HG03354 (cell line): ENCODE measurements at regions not wholly inside any gene's neighbourhood (a gene's known extent, or its start where the extent isn't known, plus 50 kb on each side); places are given as distances from the start of the nearest gene placed in this dataset.

ENCODE experiments used
- ATAC-seq: cut with Tn5 transposase; IDR thresholded peaks from one replicate; pipeline ENCODE4 v1.9.1; 2021; ENCODE audit warnings: mild to moderate bottlenecking; ENCODE audit not compliant: unreplicated experiment, poor library complexity, severe bottlenecking

DNA sequence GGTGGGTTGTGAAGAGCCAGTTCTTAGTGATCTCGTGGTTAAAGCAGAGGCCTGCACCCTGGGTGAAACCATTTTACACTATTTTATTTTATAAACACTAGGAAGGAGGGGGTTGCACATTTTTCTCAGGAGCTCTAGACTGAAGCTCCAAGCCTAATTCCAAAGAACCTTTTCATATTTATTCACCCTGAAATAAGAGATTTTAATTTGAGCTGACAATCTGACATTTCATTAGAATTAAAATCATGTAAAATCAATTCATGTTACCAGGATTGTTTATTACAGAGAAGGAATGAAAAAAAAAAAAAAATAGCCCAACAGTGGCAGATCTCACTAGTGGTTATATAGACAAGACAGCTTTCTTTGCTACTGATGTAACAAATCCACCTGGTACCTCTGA lies 222.5 kb upstream of the SOX4 start:
- ATAC-seq = no peak

DNA sequence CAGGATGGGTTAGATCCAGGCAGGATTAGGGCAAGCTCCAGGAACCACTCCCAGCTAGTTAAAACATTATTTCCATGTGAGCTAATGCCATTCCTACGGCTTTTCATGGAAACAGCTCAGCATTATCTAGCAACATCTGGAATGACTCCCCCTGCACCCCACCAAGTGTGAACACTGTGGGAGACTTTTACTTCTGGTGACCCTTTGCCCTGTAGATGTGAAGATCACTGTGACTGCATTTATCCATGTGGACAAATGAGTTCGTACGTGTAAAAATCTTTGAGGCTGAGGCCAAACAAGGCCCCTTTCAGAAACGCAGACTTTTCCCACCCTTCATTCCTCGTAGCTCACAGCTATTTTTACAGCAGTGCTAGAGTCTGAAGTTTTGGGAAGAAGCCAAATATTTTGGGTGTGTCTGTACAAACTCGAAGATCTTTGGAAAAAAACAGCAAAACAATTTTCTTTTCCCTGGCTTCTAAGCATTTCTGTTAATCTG lies 221.8 kb upstream of the SOX4 start:
- ATAC-seq = no peak

DNA sequence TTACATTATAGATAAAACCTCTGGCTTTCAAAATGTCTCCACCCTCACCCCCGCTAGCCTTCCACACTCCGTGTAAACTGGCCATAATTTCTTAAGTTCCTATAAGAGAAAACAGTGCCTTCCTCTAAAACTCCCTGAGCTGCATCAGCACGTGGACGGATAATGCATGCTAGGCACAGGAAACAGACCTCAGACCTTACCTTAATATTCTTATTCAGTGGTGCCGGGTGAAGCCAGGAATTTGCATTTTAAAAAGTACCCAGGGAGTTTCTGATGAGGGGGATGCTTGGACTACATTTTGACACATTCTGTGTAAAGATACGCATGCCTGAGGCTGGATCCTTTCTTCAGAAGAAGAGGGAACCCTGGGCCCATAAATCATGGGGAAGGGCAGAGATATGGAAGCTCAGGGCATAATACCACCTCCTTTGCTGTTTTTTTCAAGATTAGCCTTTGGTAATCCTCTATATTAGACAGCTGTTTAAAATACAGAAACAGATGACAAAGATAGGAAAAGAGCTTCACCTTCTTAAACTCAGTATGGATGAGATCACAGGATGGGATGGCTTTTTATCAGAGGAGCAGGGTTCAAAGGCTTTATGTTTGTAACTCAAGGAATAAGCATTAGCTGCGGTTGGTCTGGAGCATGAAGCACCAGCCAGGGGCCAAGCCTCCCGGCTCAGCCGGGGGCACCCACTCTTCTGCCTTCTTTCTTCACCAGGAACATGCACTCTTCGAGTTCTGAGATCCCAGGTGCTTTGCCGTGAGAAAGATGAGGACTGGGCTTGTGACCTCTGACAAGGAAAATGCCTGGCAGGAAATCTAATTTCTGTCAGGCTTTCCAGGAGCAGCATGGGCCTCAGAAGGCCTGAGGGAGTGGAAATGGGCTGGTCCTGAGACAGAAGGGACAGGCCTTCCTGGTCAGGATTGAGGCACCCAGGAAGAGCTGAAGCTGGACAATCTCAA lies 218.1 kb upstream of the SOX4 start:
- ATAC-seq = no peak

DNA sequence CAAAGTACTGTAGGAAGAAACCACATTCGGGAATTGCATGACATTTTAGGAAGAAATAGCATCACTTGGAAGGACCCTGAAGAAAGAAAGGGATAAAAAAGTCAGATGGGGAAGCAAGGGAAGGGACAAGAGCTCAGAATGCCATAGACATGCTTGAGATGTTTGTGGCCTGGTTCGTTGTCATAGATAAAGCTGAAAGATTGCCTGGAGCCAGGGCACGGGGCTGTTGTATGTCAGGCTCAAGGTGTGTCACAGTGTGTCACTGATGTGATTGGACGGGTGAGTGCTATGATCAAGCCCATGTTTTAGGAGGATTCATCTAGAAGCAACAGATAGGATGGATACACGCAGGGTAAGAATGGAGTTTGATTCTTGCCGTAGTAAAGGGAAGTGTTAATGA lies 216.2 kb upstream of the SOX4 start:
- no peak for ATAC-seq

DNA sequence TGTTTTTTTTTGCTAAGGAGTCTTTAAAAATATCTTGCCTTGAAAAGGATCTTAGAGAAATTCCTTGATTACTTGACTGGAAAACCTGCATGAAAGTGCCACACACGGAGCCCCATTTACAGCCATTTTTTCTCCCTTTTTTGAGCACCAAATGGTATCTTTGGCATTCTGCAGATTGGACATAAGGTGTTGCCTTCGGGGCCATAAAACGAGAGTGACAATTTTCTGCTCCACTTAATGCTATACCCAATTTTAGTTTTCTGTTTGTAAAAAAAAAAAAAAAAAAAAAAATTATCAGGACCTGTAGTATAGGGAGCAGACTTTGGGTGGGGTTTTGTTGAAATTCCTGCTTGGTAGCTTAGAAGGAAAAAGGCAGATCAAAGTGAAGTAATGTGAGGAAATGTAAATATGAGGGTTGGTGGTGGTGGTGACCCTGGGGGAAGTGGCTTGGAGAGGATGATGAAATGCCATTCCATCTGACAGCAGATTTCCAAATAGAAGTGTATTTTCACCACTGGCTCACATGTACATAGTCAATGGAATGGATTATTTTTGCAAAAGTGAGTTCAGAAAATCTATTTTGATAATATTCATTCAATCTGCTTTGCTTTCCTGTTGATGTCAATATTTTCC lies 212.1 kb upstream of the SOX4 start:
- ATAC-seq = no peak

DNA sequence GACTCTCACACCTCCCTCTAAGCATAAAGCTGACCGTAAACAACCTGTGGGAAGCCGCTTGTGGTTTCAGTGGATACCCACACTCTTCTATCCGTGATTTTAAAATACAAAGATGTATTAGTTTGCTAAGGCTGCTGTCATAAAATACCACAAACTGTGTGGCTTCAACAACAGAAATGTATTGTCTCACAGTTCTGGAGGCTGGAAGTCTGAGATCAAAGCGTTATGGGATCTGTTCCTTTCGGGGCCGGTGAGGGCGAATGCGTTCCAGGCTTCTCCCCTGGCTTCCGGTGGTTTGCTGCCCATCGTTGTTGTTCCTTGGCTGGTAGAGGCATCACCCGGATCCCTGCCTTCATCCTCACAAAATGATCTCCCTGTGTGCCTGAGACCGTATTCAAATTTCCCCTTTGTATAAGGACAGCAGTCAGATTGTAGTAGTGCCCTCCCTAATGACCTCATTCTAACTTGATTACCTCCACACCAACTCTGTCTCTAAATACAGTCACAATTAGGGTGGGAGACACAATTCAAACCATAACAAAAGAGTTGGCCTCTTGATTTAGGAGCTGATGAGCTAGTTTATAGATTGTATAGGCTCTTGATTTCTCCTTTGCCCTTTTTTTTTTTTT lies 210.6 kb upstream of the SOX4 start:
- ATAC-seq = no peak

DNA sequence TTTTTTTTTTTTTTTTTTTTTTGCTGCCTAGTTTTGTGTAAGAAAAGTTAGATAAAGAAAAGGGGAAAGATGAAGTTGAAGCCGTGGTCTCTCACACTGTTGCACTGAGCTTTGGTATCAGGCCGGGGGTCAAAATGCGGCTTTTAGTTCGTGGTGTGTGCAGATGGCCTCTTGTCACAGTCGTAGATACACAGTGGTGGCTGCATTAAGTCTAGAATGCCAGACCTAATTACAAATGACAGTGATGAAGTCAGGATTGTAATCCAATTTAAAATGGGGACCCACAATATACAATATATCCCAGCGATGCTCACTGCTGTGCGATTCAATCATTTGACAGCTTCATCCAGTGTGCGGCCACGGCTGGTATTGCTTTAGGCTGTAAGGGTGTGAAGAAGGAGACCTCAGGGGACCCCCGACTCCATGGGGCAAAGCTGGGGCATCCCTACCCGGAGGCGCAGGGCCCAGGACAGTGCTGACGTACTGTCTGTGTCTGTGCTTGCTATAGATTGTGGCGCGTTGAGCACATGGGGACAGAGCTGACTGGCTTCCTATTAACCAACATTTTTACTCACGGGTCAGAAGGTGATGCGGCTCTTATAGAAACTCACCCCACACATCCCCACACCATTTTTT lies 210.0 kb upstream of the SOX4 start:
- ATAC-seq = no peak

DNA sequence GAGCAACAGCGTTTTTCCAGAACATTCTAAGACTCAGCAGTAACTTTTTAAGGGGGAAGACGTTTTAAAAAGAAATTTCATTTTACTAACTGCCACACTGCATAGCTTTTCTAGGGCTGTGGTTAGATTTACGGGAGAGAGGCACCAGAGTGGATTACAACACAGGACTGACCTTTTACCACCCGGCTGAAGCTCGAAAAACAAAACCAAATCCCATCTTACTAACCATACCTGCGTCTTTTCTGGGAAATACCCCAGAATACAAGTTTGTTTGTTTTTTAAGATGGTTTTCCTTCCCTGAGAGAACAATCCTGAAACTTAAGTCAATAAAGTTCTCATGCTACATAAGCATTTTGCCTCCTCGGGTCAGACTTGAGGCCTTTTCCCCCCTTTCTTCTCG lies 209.3 kb upstream of the SOX4 start:
- no peak for ATAC-seq

DNA sequence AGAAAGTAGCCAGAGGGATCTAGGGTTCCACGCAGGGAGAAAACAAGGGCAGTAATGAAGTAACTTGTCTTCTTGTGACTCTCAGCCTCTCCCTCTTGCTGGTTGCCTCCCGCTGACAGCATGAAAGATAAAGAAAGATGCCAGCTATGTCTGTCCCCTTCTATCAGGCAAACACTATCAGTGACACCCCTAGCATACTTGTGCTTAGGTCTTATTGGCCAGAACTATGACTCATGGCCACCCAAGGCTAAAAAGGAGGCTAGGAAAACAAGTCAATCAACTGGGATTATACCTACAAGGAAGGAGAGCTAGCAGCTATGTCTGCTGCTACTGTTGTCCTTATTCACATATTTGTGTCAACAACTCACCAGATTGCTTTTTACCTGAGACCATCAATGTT lies 206.8 kb upstream of the SOX4 start:
- no peak for ATAC-seq

DNA sequence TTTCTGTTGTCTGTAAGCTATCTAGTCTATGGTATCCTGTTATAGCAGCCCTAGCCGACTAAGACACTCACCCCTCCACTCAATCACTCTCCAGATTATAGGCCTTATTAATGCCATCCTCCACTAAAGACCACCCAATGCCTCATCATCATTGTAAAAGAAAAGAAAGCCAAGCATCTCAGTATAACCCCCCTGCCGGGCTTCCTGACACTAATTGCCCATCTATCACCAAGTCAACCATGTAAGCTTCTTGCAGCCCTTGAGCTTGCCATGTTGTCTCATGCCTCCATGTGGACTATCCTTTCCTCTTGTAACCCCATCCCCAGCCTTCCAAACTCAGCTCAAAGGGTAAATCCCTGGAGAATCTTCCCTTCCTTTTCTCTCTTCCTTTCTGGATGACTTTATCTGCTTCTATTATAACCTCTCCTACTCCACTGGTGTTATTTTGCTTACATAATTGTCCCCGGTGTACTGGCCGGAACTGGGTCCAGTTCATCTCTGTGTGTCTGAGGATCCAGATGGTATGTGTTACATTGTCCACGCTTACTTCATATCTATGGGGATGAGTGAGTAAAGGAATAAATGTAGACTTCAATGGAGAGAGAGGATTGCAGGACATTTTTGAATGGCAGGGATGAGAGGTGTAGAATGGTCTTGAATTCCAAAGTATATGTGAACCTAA lies 202.9 kb upstream of the SOX4 start:
- no peak for ATAC-seq

DNA sequence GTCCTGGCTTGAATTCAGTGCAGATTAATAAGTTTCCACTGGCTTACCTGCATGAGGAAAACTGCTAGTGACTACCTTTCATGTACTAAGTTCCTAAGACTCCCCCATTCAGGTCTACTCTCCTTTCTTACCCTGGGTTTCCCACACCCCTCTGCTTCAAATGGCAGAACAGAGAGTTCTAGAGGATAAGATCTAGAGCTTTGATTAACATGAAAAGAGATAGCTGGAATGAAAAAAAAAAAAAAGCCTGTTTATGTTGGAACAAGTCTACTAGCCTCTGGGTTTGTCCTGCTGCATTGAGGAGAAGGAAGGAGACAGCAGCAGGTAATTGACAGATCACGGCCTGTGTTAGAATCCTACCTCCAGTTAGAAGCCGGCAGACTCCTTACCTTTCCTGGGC lies 201.4 kb upstream of the SOX4 start:
- ATAC-seq = no peak

DNA sequence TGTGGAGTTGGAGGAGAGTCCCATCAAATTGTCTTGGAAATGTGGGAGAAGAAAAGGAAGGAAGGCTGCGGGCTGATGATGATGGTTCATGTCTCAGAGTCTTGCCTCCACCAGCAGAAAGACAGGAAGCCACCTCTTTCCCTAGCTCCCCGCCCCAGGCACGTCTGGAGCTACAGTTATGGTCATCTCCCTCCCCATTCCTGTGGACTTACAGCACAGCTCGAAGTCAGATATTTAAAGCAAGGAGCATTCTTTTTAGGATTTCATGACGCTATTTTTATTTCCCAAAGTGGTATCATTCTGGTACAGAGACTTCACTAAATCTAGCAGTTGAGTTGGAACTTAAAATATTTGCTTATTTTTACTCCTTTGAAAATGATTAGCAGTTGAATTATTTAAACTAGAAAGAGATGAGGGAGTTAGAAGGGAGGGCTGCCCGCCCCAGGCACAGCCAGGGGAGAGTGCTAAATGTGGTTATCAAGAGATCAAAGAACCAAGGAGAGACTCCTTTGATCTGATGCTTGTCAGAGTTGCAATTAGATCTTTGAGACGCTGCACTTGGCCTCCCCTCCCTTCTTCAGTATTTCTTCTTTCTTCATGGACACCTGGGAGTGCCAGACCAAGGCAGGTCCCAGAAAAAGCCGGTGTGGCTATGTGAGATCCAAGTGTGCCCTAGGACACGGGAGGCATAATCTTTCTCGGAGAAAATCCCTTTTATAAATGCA lies 199.9 kb upstream of the SOX4 start:
- ATAC-seq = no peak

DNA sequence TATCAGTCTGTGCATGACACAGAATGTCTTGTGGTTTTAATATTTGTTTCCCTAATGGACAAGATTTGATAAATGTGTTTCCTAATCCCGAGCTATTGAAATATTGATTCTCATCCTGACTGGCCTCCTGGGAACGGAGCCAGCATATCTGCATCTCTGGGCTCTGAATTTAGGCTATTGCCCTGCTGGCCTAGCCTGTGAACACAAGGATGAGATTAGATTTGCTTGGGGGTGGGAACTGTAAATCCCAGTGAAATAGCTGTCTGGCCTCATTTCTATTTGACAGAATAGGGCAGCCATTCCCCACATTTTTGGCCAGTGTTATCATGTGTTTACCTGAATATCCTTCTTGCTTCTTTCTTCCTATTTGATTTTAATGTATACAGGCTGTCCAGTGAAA lies 198.4 kb upstream of the SOX4 start:
- no peak for ATAC-seq

DNA sequence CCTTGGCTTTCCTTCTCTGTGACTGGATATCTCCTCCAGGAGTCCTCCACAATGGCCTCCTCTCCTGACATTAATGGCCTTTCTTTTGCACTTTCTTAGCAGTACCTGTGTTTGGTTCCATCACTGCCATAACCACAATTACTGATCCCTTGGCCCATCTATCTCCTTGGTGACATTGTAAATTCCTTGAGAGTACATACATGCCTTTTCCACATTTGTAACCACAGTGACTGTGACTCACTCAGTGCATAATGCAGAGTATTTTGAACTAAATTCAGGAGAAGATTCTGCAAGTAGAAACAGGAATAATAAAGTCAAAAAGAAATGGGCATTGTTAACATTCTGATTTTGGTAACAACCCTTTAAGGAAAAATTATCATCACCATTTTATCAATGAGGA lies 197.2 kb upstream of the SOX4 start:
- no peak for ATAC-seq

DNA sequence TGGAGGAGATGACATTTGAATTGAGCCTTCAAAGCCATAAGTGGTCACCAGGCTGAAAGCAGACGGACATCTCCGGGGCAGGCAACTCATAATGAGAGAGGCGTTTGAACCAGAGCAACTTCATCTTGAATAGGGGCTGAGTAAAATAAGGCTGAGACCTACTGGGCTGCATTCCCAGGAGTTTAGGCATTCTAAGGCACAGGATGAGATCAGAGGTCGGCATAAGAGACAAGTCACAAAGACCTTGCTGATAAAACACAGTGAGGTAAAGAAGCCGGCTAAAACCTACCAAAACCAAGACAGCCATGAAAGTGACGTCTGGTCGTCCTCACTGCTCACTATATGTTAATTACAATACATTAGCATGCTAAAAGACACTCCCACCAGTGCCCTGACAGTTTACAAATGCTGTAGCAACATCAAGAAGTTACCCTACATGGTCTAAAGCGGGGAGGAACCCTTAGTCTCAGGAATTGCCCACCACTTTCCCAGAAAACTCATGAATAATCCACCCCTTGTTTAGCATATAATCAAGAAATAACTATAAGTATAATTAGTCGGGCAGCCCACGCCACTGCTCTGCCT lies 194.7 kb upstream of the SOX4 start:
- no peak for ATAC-seq

DNA sequence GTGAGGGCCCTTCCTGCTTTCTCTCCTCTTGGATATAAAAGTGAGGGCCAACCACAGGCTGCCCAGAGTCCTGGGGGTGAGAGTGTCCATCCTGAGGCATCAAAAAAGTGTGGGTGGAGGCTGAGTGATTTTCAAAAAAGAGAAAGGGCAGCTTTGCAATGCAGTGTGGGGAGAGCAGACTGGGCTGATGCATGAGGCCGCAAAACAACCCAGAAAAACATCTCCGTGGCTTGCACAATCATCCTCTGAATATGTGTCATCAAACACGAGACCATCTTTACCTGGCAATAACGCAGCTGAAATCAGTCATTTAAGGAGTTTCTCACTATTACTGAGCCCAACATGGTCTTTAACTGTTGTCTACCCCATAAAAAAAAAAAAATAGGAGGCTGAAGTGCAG lies 191.2 kb upstream of the SOX4 start:
- peak; percentile 72 for ATAC-seq

DNA sequence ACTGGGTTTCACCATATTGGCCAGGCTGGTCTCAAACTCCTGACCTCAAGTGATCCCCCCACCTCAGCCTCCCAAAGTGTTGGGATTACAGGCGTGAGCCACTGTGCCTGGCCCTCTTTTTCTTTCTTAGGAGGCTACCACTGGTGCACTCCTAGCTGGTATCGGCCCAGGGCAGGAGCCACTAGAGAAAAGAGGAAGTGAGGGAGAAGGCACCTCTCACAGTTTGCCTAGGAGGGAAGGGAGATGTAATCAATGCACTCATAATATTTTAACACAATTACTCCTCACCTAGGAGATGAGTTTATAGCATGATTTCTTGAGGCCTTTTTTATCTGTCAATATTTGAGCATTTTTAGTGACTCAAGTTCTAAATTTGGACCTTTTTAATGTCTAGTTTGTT lies 189.0 kb upstream of the SOX4 start:
- ATAC-seq = peak; percentile 69

DNA sequence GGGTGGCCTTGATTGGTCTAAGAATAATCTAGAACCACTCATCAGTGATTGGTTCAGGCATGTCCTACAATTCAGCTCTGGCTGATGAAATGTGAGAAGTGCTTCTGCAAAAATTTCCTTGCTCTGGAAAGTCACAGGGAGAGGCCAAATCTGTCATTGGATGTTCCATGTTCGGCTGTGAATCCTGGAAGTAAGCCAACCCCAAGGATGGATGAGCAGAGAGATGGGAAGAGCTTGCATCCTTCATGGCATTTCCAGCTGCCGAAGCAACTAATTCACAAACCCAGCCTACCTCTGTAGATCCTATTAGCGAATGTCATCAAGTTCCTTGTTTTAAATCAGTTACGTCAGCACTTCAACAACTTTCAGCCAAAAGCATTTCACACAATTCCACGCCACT lies 187.2 kb upstream of the SOX4 start:
- ATAC-seq = no peak

DNA sequence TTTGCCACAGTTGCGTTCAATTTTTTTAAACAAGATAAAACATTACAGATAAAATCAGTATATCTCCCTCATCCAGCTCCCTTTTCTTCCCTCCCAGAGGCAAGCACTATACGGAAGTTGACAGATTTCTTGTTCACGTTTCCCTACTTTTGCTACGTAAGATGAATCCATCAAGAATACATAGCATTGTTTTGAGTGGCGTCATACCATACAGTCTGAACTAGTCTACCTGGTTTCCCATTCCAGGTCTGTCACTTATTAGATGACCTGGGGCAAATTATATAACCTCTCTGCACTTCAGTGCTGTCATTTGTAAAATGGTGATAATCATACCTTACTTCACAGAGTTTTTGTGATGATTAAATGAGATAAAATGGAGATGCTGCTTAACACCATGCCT lies 184.3 kb upstream of the SOX4 start:
- no peak for ATAC-seq
